ENCODE measurements at regions not wholly inside any gene's neighbourhood (a gene's known extent, or its start where the extent isn't known, plus 50 kb on each side); places are given as distances from the start of the nearest gene placed in this dataset.
A peak's percentile ranks its signal among the peaks of the same experiment; 100 is the strongest.

DNA sequence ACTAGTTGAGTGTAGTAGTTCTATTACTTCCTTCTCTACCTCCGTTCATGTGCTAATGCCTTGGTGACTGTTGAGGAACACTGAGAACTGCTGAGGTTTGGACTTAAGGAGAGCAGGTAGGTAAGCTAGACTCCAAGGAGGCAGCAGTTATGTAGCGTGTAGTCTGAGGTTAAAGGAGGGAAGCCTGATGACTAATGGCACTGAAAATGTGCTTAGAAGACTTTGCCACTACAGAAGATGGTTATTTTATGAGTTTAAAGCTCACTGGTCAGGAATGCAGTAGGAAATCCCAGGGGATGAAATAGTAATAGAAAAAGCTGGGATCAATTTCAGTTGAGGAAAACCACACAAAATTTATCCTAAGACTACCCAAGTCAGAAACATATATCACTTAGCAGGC is 1077.3 kb downstream of the RAPGEF2 start:
- Histone ChIP-seq H3K27ac (ENCODE audit: insufficient read depth in 1 of 2, low read depth in 1 of 2, low read length in 2 of 2, poor library complexity in 1 of 2, severe bottlenecking in 2 of 2) (no peak overlapping the region), H3K4me1 (ENCODE audit: control extremely low read depth in 1 of 4, control insufficient read depth in 4 of 4, insufficient read depth in 4 of 4, low read length in 3 of 4) (no peaks in the 10 kb centered on the region), H3K4me3 (ENCODE audit: control insufficient read depth in 1 of 7, extremely low read depth in 1 of 7, insufficient read depth in 4 of 7, low read depth in 2 of 7, low read length in 6 of 7) (no peak overlapping the region), H3K9me3 (ENCODE audit: control extremely low read depth in 1 of 5, control insufficient read depth in 4 of 5, insufficient read depth in 2 of 5, low read depth in 1 of 5, low read length in 4 of 5) (no peaks in the 10 kb centered on the region), H3K27me3 (replicated peaks in 2 of 5; ENCODE audit: control insufficient read depth in 4 of 5, insufficient read depth in 5 of 5, low read length in 4 of 5) (no peaks in the 10 kb centered on the region), H3K36me3 (ENCODE audit: control insufficient read depth in 4 of 4, insufficient read depth in 4 of 4, low read length in 3 of 4) (no peaks in the 10 kb centered on the region)
- POLR2A ChIA-PET, result no interaction called here
- CTCF ChIA-PET, result no interaction called here
- 100% methylated on average over 1 of the region's 2 CpGs for WGBS (ENCODE audit: insufficient coverage)
- DNase-seq, result no peak

DNA sequence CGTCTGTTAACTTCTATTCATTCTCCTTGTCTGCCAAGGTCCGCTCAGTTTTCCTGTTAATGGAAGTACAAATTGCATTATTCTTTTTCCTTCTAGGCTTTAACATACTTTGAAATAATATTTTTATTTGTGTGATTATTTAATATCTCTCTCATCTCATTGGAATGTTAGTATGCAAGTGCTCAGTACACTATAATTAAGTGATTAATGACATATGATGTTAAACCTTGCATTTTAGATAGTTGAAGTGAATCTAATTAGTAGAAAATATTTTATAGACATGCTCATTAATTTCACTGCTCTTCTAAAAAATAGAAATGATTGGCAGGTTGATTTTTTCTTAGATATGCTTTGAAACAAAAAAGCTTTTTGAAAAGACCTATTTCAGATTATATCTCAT is 1079.8 kb downstream of the RAPGEF2 start:
- Histone ChIP-seq H3K27me3 (replicated peaks in 2 of 5; ENCODE audit: control insufficient read depth in 4 of 5, insufficient read depth in 5 of 5, low read length in 4 of 5) (no peaks in the 10 kb centered on the region), H3K4me1 (ENCODE audit: control extremely low read depth in 1 of 4, control insufficient read depth in 4 of 4, insufficient read depth in 4 of 4, low read length in 3 of 4) (no peaks in the 10 kb centered on the region), H3K9me3 (ENCODE audit: control extremely low read depth in 1 of 5, control insufficient read depth in 4 of 5, insufficient read depth in 2 of 5, low read depth in 1 of 5, low read length in 4 of 5) (no peaks in the 10 kb centered on the region), H3K27ac (ENCODE audit: insufficient read depth in 1 of 2, low read depth in 1 of 2, low read length in 2 of 2, poor library complexity in 1 of 2, severe bottlenecking in 2 of 2) (no peak overlapping the region), H3K36me3 (ENCODE audit: control insufficient read depth in 4 of 4, insufficient read depth in 4 of 4, low read length in 3 of 4) (no peaks in the 10 kb centered on the region), H3K4me3 (ENCODE audit: control insufficient read depth in 1 of 7, extremely low read depth in 1 of 7, insufficient read depth in 4 of 7, low read depth in 2 of 7, low read length in 6 of 7) (no peak overlapping the region)
- DNase-seq, result no peak
- 100% methylated on average over 1 of the region's 2 CpGs for WGBS (ENCODE audit: insufficient coverage)
- ChIA-PET POLR2A (no interaction called here), CTCF (no interaction called here)

DNA sequence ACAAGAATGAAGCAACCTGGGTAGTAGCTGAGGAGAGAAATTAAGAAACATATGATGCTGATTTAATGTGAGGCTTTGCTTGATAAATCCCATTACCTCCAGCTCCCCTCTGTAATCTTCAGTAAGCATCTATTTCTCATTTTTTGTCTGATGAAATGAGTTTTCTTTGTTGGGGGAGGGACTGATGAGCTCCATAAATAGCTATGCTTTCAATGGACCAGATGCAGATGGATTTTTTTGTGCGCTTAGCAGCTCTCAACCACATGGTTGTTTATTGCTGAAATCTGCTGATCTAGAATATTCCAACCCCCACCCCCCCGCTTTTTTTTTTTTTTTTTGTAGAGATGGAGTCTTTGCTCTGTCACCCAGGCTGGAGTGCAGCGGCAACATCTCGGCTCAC is 1082.0 kb downstream of the RAPGEF2 start:
- Histone ChIP-seq H3K4me1 (ENCODE audit: control extremely low read depth in 1 of 4, control insufficient read depth in 4 of 4, insufficient read depth in 4 of 4, low read length in 3 of 4) (no peaks in the 10 kb centered on the region), H3K27ac (ENCODE audit: insufficient read depth in 1 of 2, low read depth in 1 of 2, low read length in 2 of 2, poor library complexity in 1 of 2, severe bottlenecking in 2 of 2) (peak overlapping the region in 1 of 2 experiments; percentile 0), H3K36me3 (ENCODE audit: control insufficient read depth in 4 of 4, insufficient read depth in 4 of 4, low read length in 3 of 4) (no peaks in the 10 kb centered on the region), H3K4me3 (ENCODE audit: control insufficient read depth in 1 of 7, extremely low read depth in 1 of 7, insufficient read depth in 4 of 7, low read depth in 2 of 7, low read length in 6 of 7) (no peak overlapping the region), H3K27me3 (replicated peaks in 2 of 5; ENCODE audit: control insufficient read depth in 4 of 5, insufficient read depth in 5 of 5, low read length in 4 of 5) (no peaks in the 10 kb centered on the region), H3K9me3 (ENCODE audit: control extremely low read depth in 1 of 5, control insufficient read depth in 4 of 5, insufficient read depth in 2 of 5, low read depth in 1 of 5, low read length in 4 of 5) (no peaks in the 10 kb centered on the region)
- no peak for DNase-seq
- WGBS (ENCODE audit: insufficient coverage), result no CpG with 5 or more reads among the region's 4 CpGs
- CTCF ChIA-PET, result interaction anchor here (0.6 kb wide), 1 partner anchor 48 kb away, joined by 3 read pairs; no protein-coding TSS in a partner anchor
- POLR2A ChIA-PET, result no interaction called here

DNA sequence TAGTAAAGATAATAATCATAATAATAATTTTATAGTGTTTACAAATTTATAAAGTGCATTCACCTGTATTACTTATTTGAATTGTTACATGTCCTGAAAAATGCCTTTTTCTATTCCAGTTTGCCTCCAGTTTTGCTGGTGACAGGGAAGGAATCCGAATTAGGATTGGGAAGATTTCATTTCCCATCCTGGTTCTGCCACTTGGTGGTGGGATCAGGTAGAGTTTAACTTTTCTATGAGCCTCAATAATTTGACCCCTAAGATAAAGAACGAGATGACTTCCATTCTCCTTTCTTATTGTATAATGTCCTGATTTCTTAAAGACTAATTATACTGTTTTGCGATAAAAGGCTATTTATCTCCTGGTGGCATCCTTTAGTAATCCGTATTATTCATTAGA is 1090.9 kb downstream of the RAPGEF2 start:
- DNase-seq, result no peak
- H3K4me3 ChIP-seq (ENCODE audit: control insufficient read depth in 1 of 7, extremely low read depth in 1 of 7, insufficient read depth in 4 of 7, low read depth in 2 of 7, low read length in 6 of 7), result no peak overlapping the region
- H3K36me3 ChIP-seq (ENCODE audit: control insufficient read depth in 4 of 4, insufficient read depth in 4 of 4, low read length in 3 of 4), result no peaks in the 10 kb centered on the region
- POLR2A ChIA-PET, result no interaction called here
- H3K9me3 ChIP-seq (ENCODE audit: control extremely low read depth in 1 of 5, control insufficient read depth in 4 of 5, insufficient read depth in 2 of 5, low read depth in 1 of 5, low read length in 4 of 5), result no peaks in the 10 kb centered on the region
- H3K4me1 ChIP-seq (ENCODE audit: control extremely low read depth in 1 of 4, control insufficient read depth in 4 of 4, insufficient read depth in 4 of 4, low read length in 3 of 4), result no peaks in the 10 kb centered on the region
- 89% methylated on average over 3 of the region's 4 CpGs for WGBS (ENCODE audit: insufficient coverage)
- no peak overlapping the region for H3K27ac ChIP-seq (ENCODE audit: insufficient read depth in 1 of 2, low read depth in 1 of 2, low read length in 2 of 2, poor library complexity in 1 of 2, severe bottlenecking in 2 of 2)
- H3K27me3 ChIP-seq (replicated peaks in 2 of 5; ENCODE audit: control insufficient read depth in 4 of 5, insufficient read depth in 5 of 5, low read length in 4 of 5), result no peaks in the 10 kb centered on the region
- CTCF ChIA-PET, result no interaction called here

DNA sequence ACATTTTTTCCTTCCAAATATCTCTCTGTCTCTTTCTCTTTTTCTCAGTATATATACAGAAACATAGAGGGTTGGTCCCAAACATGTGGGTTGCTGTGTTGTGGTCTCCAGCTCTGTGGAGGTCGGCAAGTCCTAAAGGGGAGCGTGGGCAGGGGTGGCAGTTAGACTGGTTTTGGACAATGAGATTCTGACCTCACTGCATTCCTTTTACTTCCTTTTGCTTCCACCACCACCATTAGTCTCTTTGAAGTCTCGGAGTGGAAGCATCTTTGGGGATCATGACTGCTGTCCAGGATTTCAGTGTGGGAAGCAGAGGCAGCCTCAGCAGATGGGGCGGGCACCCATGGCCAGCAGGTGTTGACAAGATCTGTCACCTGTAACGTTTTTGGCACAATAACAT is 1091.8 kb downstream of the RAPGEF2 start:
- DNase-seq, result no peak
- ChIA-PET POLR2A (no interaction called here), CTCF (no interaction called here)
- Histone ChIP-seq H3K27ac (ENCODE audit: insufficient read depth in 1 of 2, low read depth in 1 of 2, low read length in 2 of 2, poor library complexity in 1 of 2, severe bottlenecking in 2 of 2) (no peak overlapping the region), H3K36me3 (ENCODE audit: control insufficient read depth in 4 of 4, insufficient read depth in 4 of 4, low read length in 3 of 4) (no peaks in the 10 kb centered on the region), H3K4me1 (ENCODE audit: control extremely low read depth in 1 of 4, control insufficient read depth in 4 of 4, insufficient read depth in 4 of 4, low read length in 3 of 4) (no peaks in the 10 kb centered on the region), H3K27me3 (replicated peaks in 2 of 5; ENCODE audit: control insufficient read depth in 4 of 5, insufficient read depth in 5 of 5, low read length in 4 of 5) (no peaks in the 10 kb centered on the region), H3K4me3 (ENCODE audit: control insufficient read depth in 1 of 7, extremely low read depth in 1 of 7, insufficient read depth in 4 of 7, low read depth in 2 of 7, low read length in 6 of 7) (no peak overlapping the region), H3K9me3 (ENCODE audit: control extremely low read depth in 1 of 5, control insufficient read depth in 4 of 5, insufficient read depth in 2 of 5, low read depth in 1 of 5, low read length in 4 of 5) (no peaks in the 10 kb centered on the region)
- no CpG with 5 or more reads among the region's 5 CpGs for WGBS (ENCODE audit: insufficient coverage)

DNA sequence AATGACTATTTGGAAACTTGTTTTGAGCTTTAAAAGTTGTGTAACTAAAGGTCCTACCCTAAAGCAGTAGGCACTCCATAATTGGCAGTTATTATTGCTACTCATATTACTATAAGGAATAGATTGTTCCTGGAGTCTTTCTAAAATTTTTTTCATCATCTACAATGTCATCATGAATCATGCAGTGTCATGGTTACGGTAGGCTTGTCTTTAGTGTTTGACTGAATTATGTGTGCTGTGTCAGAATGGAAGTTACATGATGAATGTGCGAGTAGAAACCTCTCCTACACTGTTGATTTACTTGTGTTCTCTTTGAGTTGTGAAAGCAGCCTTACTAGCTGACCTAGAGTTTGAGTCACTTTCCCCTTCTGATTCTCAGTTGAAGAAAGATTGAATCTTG is 1099.9 kb downstream of the RAPGEF2 start:
- no peaks in the 10 kb centered on the region for H3K36me3 ChIP-seq (ENCODE audit: control insufficient read depth in 4 of 4, insufficient read depth in 4 of 4, low read length in 3 of 4)
- WGBS (ENCODE audit: insufficient coverage), result no CpG with 5 or more reads among the region's 2 CpGs
- no peaks in the 10 kb centered on the region for H3K4me1 ChIP-seq (ENCODE audit: control extremely low read depth in 1 of 4, control insufficient read depth in 4 of 4, insufficient read depth in 4 of 4, low read length in 3 of 4)
- POLR2A ChIA-PET, result no interaction called here
- no peaks in the 10 kb centered on the region for H3K9me3 ChIP-seq (ENCODE audit: control extremely low read depth in 1 of 5, control insufficient read depth in 4 of 5, insufficient read depth in 2 of 5, low read depth in 1 of 5, low read length in 4 of 5)
- H3K27me3 ChIP-seq (replicated peaks in 2 of 5; ENCODE audit: control insufficient read depth in 4 of 5, insufficient read depth in 5 of 5, low read length in 4 of 5), result no peaks in the 10 kb centered on the region
- no peak overlapping the region for H3K27ac ChIP-seq (ENCODE audit: insufficient read depth in 1 of 2, low read depth in 1 of 2, low read length in 2 of 2, poor library complexity in 1 of 2, severe bottlenecking in 2 of 2)
- CTCF ChIA-PET, result no interaction called here
- H3K4me3 ChIP-seq (ENCODE audit: control insufficient read depth in 1 of 7, extremely low read depth in 1 of 7, insufficient read depth in 4 of 7, low read depth in 2 of 7, low read length in 6 of 7), result no peak overlapping the region
- DNase-seq, result no peak

DNA sequence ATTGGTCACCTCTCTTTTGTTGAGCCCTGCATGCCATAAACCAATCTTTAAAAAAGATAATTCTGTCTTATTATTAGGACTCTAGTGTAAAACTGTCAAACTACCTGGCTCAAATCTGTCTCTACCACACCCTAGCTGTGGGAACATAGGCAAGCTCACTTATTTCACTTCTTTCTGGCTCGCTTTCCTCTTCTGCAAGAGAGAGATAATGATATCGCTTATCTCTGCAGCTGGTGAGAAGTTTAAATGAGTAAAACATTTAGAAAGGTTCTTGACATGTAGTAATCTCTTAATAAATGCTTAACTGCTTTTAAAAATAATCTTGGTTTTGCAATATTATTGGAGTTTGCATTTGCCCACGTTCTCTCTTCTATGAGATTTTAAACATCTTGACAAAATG is 1109.2 kb downstream of the RAPGEF2 start:
- Histone ChIP-seq H3K9me3 (ENCODE audit: control extremely low read depth in 1 of 5, control insufficient read depth in 4 of 5, insufficient read depth in 2 of 5, low read depth in 1 of 5, low read length in 4 of 5) (no peaks in the 10 kb centered on the region), H3K4me3 (ENCODE audit: control insufficient read depth in 1 of 7, extremely low read depth in 1 of 7, insufficient read depth in 4 of 7, low read depth in 2 of 7, low read length in 6 of 7) (no peak overlapping the region), H3K27ac (ENCODE audit: insufficient read depth in 1 of 2, low read depth in 1 of 2, low read length in 2 of 2, poor library complexity in 1 of 2, severe bottlenecking in 2 of 2) (no peak overlapping the region), H3K4me1 (ENCODE audit: control extremely low read depth in 1 of 4, control insufficient read depth in 4 of 4, insufficient read depth in 4 of 4, low read length in 3 of 4) (no peaks in the 10 kb centered on the region), H3K27me3 (replicated peaks in 2 of 5; ENCODE audit: control insufficient read depth in 4 of 5, insufficient read depth in 5 of 5, low read length in 4 of 5) (no peaks in the 10 kb centered on the region), H3K36me3 (ENCODE audit: control insufficient read depth in 4 of 4, insufficient read depth in 4 of 4, low read length in 3 of 4) (no peaks in the 10 kb centered on the region)
- no peak for DNase-seq
- ChIA-PET POLR2A (no interaction called here), CTCF (no interaction called here)
- no CpG with 5 or more reads among the region's 3 CpGs for WGBS (ENCODE audit: insufficient coverage)

DNA sequence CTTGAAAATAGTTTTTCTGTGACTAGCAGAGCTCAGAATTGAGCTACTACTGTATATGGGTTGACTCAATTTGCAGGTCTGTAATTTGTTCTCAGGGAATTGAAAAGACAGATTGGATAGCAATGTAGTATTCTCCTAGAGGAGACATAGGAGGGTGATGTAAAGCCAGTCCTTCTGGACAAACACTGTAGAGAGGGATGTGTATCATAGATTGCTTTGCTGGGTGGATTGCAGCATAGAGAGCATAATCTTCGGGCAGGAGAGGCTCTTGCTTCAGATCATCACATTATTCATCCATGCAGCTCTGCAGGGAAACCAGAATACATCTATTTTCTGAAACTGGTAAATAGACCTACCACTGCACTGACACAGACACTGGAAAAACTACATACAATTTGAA is 1110.5 kb downstream of the RAPGEF2 start:
- no peak overlapping the region for H3K27ac ChIP-seq (ENCODE audit: insufficient read depth in 1 of 2, low read depth in 1 of 2, low read length in 2 of 2, poor library complexity in 1 of 2, severe bottlenecking in 2 of 2)
- no CpG with 5 or more reads among the region's 1 CpG for WGBS (ENCODE audit: insufficient coverage)
- H3K4me3 ChIP-seq (ENCODE audit: control insufficient read depth in 1 of 7, extremely low read depth in 1 of 7, insufficient read depth in 4 of 7, low read depth in 2 of 7, low read length in 6 of 7), result no peak overlapping the region
- H3K36me3 ChIP-seq (ENCODE audit: control insufficient read depth in 4 of 4, insufficient read depth in 4 of 4, low read length in 3 of 4), result no peaks in the 10 kb centered on the region
- no peaks in the 10 kb centered on the region for H3K4me1 ChIP-seq (ENCODE audit: control extremely low read depth in 1 of 4, control insufficient read depth in 4 of 4, insufficient read depth in 4 of 4, low read length in 3 of 4)
- DNase-seq, result no peak
- ChIA-PET POLR2A (no interaction called here), CTCF (no interaction called here)
- no peaks in the 10 kb centered on the region for H3K27me3 ChIP-seq (replicated peaks in 2 of 5; ENCODE audit: control insufficient read depth in 4 of 5, insufficient read depth in 5 of 5, low read length in 4 of 5)
- no peaks in the 10 kb centered on the region for H3K9me3 ChIP-seq (ENCODE audit: control extremely low read depth in 1 of 5, control insufficient read depth in 4 of 5, insufficient read depth in 2 of 5, low read depth in 1 of 5, low read length in 4 of 5)
